DOHH2 (cell line): ENCODE measurements at regions not wholly inside any gene's neighbourhood (a gene's known extent, or its start where the extent isn't known, plus 50 kb on each side); places are given as distances from the start of the nearest gene placed in this dataset.

ENCODE experiments used
- H3F3A ChIP-seq: fragments of 200-600 bp; sonication (generic), shearing (Covaris generic); 2 replicates; pipeline ENCODE4 v1.6.0; 2016; ENCODE audit warnings: antibody characterized with exemption, mild to moderate bottlenecking; ENCODE audit not compliant: control insufficient read depth, insufficient read depth
- H3K27ac ChIP-seq: fragments of 200-600 bp; sonication (generic); 2 replicates; pipeline ENCODE4 v1.5.1; 2014; ENCODE audit warnings: low read depth, mild to moderate bottlenecking, low read length, moderate library complexity
- H3K27me3 ChIP-seq: fragments of 200-600 bp; sonication (generic); 2 replicates; pipeline ENCODE4 v1.6.1; 2014; ENCODE audit warnings: mild to moderate bottlenecking, low read length, mixed read lengths; ENCODE audit not compliant: control insufficient read depth
- H3K36me3 ChIP-seq: fragments of 200-600 bp; sonication (generic); 2 replicates; pipeline ENCODE4 v1.6.1; 2014; ENCODE audit warnings: mild to moderate bottlenecking, low read length, moderate library complexity, mixed read lengths; ENCODE audit not compliant: control insufficient read depth
- H3K4me1 ChIP-seq: fragments of 200-600 bp; sonication (generic); 2 replicates; pipeline ENCODE4 v1.6.1; 2014; ENCODE audit warnings: mild to moderate bottlenecking, low read length, mixed read lengths; ENCODE audit not compliant: control insufficient read depth
- H3K4me2 ChIP-seq: fragments of 200-600 bp; sonication (generic); 2 replicates; pipeline ENCODE4 v1.6.0; 2014; ENCODE audit warnings: mild to moderate bottlenecking, low read length, moderate library complexity
- H3K4me3 ChIP-seq: fragments of 200-600 bp; sonication (generic); 2 replicates; pipeline ENCODE4 v1.5.1; 2014; ENCODE audit warnings: mild to moderate bottlenecking, low read length, mixed read lengths
- H3K79me2 ChIP-seq: fragments of 200-600 bp; sonication (generic); 2 replicates; pipeline ENCODE4 v1.6.1; 2014; ENCODE audit warnings: mild to moderate bottlenecking, low read length, mixed read lengths; ENCODE audit not compliant: control insufficient read depth
- H3K9me2 ChIP-seq: fragments of 200-600 bp; sonication (generic); replicated peaks from 2 replicates; pipeline ENCODE4 v1.6.1; 2014; ENCODE audit warnings: mild to moderate bottlenecking, low read length, mixed read lengths; ENCODE audit not compliant: control insufficient read depth
- H3K9me3 ChIP-seq: fragments of 200-600 bp; sonication (generic); 2 replicates; pipeline ENCODE4 v1.6.1; 2014; ENCODE audit warnings: antibody characterized with exemption, low read length, mixed read lengths; ENCODE audit not compliant: control insufficient read depth, insufficient read depth
- H4K20me1 ChIP-seq: fragments of 200-600 bp; sonication (generic); 2 replicates; pipeline ENCODE4 v1.6.0; 2014; ENCODE audit warnings: low read depth, mild to moderate bottlenecking, antibody characterized with exemption, low read length, moderate library complexity; ENCODE audit not compliant: control insufficient read depth, insufficient read depth
- CTCF ChIP-seq: fragments of 200-600 bp; sonication (generic); IDR thresholded peaks from one replicate; pipeline ENCODE4 v1.5.1; 2014; ENCODE audit warnings: antibody characterized with exemption, mild to moderate bottlenecking, low read depth, low read length; ENCODE audit not compliant: poor library complexity, severe bottlenecking
- EZH2phosphoT487 ChIP-seq: fragments of 200-600 bp; sonication (generic); IDR thresholded peaks from 2 replicates; pipeline ENCODE4 v1.6.1; 2017; ENCODE audit warnings: borderline replicate concordance, mild to moderate bottlenecking, antibody characterized with exemption, low read length, moderate library complexity, mixed read lengths

DNA sequence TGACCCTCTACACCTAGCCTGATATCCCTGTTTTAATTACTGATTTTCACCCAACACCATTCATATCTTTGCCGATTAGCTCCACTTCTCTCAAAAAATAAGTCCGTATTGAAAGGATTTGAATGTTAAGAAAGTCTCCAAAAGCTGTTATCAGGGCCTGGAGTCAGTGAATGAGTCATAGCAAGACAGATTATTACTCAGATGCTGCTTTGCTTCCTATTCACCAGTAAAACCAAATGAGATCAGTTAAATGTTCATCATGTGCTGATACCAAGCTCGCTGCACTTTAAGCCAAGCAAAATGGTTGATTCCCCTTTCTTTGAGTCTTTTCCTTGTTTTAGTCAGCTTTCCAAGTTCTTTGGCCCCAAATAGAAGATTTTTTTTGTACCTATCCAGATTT is 228.4 kb downstream of the FAT3 start:
- H3K27ac ChIP-seq = no peak overlapping the region
- H3K79me2 ChIP-seq = no peaks in the 10 kb centered on the region
- H3K4me2 ChIP-seq = no peak overlapping the region
- no peaks in the 10 kb centered on the region for H3K27me3 ChIP-seq
- H3K4me1 ChIP-seq = no peaks in the 10 kb centered on the region
- H4K20me1 ChIP-seq = no peaks in the 10 kb centered on the region
- no peaks in the 10 kb centered on the region for H3K9me3 ChIP-seq
- no peaks in the 10 kb centered on the region for H3K9me2 ChIP-seq
- H3K36me3 ChIP-seq = no peaks in the 10 kb centered on the region
- TF ChIP-seq EZH2phosphoT487 = no peak
- no peak overlapping the region for H3K4me3 ChIP-seq
- no peaks in the 10 kb centered on the region for H3F3A ChIP-seq

- Histone ChIP-seq H3K27ac (no peak overlapping the region), H3K9me3 (no peaks in the 10 kb centered on the region), H3K4me2 (no peak overlapping the region), H3K4me1 (no peaks in the 10 kb centered on the region), H4K20me1 (no peaks in the 10 kb centered on the region), H3K9me2 (no peaks in the 10 kb centered on the region; the same call in 1 of the 2 replicates), H3K79me2 (no peaks in the 10 kb centered on the region), H3F3A (no peaks in the 10 kb centered on the region), H3K4me3 (no peak overlapping the region), H3K36me3 (no peaks in the 10 kb centered on the region), H3K27me3 (no peaks in the 10 kb centered on the region)
- TF ChIP-seq CTCF (no peak), EZH2phosphoT487 (no peak)
These were observed 230.7 kb downstream of the FAT3 start for GRCh38 chr11:92455210-92455790.

DNA sequence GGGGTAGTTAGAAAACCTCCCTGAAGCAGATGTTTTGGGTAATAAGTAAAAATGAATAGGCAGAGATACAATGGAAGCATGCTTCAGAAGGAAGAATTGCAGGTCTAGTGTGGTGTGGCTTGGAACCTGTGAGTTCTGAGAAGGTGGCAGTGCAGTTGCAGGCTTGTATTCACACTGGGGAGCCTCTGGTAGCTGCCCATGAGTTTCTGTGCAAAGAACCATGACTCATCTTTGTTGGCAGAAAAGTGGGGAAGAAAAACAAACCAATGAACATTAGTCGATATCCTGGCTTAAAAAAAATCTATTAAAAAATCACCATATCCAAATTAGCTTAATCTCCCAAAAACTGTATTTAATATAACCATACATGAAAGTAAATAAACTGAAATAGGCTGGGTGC is 232.6 kb downstream of the FAT3 start:
- Histone ChIP-seq H3K4me1 (no peaks in the 10 kb centered on the region), H4K20me1 (no peaks in the 10 kb centered on the region), H3K27ac (no peak overlapping the region), H3K79me2 (no peaks in the 10 kb centered on the region), H3K27me3 (no peaks in the 10 kb centered on the region), H3K36me3 (no peaks in the 10 kb centered on the region), H3K4me3 (no peak overlapping the region), H3K9me2 (no peaks in the 10 kb centered on the region; the same call in 1 of the 2 replicates), H3K4me2 (no peak overlapping the region), H3F3A (no peaks in the 10 kb centered on the region), H3K9me3 (no peaks in the 10 kb centered on the region)
- no peak for TF ChIP-seq EZH2phosphoT487
- TF ChIP-seq CTCF = no peak

GRCh38 chr11:92458486-92458885 is 233.9 kb downstream of the FAT3 start:
- Histone ChIP-seq H3K9me3 (no peaks in the 10 kb centered on the region), H3K4me1 (no peaks in the 10 kb centered on the region), H4K20me1 (no peaks in the 10 kb centered on the region), H3K9me2 (no peaks in the 10 kb centered on the region; the same call in 1 of the 2 replicates), H3K36me3 (no peaks in the 10 kb centered on the region), H3F3A (no peaks in the 10 kb centered on the region), H3K27me3 (no peaks in the 10 kb centered on the region), H3K27ac (no peak overlapping the region), H3K79me2 (no peaks in the 10 kb centered on the region), H3K4me2 (no peak overlapping the region), H3K4me3 (no peak overlapping the region)
- no peak for TF ChIP-seq EZH2phosphoT487
- no peak for TF ChIP-seq CTCF
